ENCODE measurements at regions not wholly inside any gene's neighbourhood (a gene's known extent, or its start where the extent isn't known, plus 50 kb on each side); places are given as distances from the start of the nearest gene placed in this dataset.
"Not testable (repeated sequence)": the region's sequence is repeated elsewhere in the genome, so short reads cannot be mapped to it uniquely, and the experiment has no call there.

GRCh38 chr9:31334837-31335528 lies 1049.5 kb upstream of the ACO1 start:
- DNase-seq, result no peak

GRCh38 chr9:31335529-31336234 lies 1048.8 kb upstream of the ACO1 start:
- DNase-seq, result no peak

- no peak for DNase-seq
These were observed 1048.1 kb upstream of the ACO1 start for GRCh38 chr9:31336386-31336785.

GRCh38 chr9:31336841-31337240 lies 1047.6 kb upstream of the ACO1 start:
- DNase-seq, result no peak

GRCh38 chr9:31347082-31347617 lies 1037.3 kb upstream of the ACO1 start:
- no peak for DNase-seq

GRCh38 chr9:31355159-31355882 lies 1029.1 kb upstream of the ACO1 start:
- no peak for DNase-seq

- DNase-seq, result no peak
These were observed 1028.5 kb upstream of the ACO1 start for GRCh38 chr9:31355965-31356364.

GRCh38 chr9:31359071-31359470 lies 1025.4 kb upstream of the ACO1 start:
- no peak for DNase-seq

GRCh38 chr9:31364171-31364570 lies 1020.3 kb upstream of the ACO1 start:
- no peak for DNase-seq

- no peak for DNase-seq
These were observed 1011.5 kb upstream of the ACO1 start for GRCh38 chr9:31372799-31373587.

- DNase-seq, result no peak
These were observed 1007.1 kb upstream of the ACO1 start for GRCh38 chr9:31377358-31377757.

GRCh38 chr9:31388660-31389059 lies 995.8 kb upstream of the ACO1 start:
- no peak for DNase-seq

- no peak for DNase-seq
These were observed 995.4 kb upstream of the ACO1 start for GRCh38 chr9:31389075-31389474.

GRCh38 chr9:31390403-31391025 lies 993.9 kb upstream of the ACO1 start:
- no peak for DNase-seq

- DNase-seq, result no peak
These were observed 991.2 kb upstream of the ACO1 start for GRCh38 chr9:31393240-31393639.

- DNase-seq, result no peak
These were observed 990.4 kb upstream of the ACO1 start for GRCh38 chr9:31394015-31394473.

- DNase-seq, result no peak
These were observed 972.4 kb upstream of the ACO1 start for GRCh38 chr9:31412081-31412480.

- no peak for DNase-seq
These were observed 969.3 kb upstream of the ACO1 start for GRCh38 chr9:31415164-31415563.

- no peak for DNase-seq
These were observed 966.0 kb upstream of the ACO1 start for GRCh38 chr9:31418419-31418818.

- not testable (repeated sequence) for DNase-seq
These were observed 940.6 kb upstream of the ACO1 start for GRCh38 chr9:31443630-31444457.

- no peak for DNase-seq
These were observed 939.1 kb upstream of the ACO1 start for GRCh38 chr9:31445357-31445756.
